GM12878 (cell line): ENCODE measurements at regions not wholly inside any gene's neighbourhood (a gene's known extent, or its start where the extent isn't known, plus 50 kb on each side); places are given as distances from the start of the nearest gene placed in this dataset.

Experiments used
- ATAC-seq: fragments of 200-7000 bp; cut with Tn5 transposase; 3 replicates; pipeline ENCODE4 v1.9.1; 2020; ENCODE audit warnings: mild to moderate bottlenecking, moderate library complexity
- BruUV-seq: library from RNA; stranded (reverse); fragments of 400-500 nt; replicated peaks from 2 replicates; lab custom pipeline; 2021; lab: Mats Ljungman, UMichigan
- CTCF ChIA-PET: fragments of 300-600 bp; sonication (Branson Sonifier 250); formaldehyde crosslinking; extraction: SDS; loops from one replicate; lab custom pipeline; 2021; ENCODE audit warnings: inconsistent platforms; lab: Yijun Ruan, JAX
- POLR2A ChIA-PET: fragments of 350-600 bp; formaldehyde crosslinking; extraction: SDS; loops from one replicate; lab custom pipeline; 2021; ENCODE audit warnings: inconsistent platforms; lab: Charles Lee
- RAD21 ChIA-PET: fragments of 300-600 bp; sonication (Branson Sonifier 250); formaldehyde crosslinking; loops from one replicate; lab custom pipeline; 2023; ENCODE audit warnings: antibody characterized with exemption; ENCODE audit not compliant: unreplicated experiment; lab: Charles Lee
- SMC1A ChIA-PET: fragments of 300-600 bp; sonication (Branson Sonifier 250); formaldehyde crosslinking; loops from one replicate; lab custom pipeline; 2023; ENCODE audit not compliant: unreplicated experiment, uncharacterized antibody; lab: Charles Lee
- DNase-seq: peaks from one replicate; pipeline ENCODE4 v3.0.0-alpha.2; 2011; ENCODE audit warnings: low read depth, low spot score
- FAIRE-seq: peaks from 3 replicates; lab custom pipeline; 2011; peaks lifted over from hg19 to GRCh38; lab: Jason Lieb, UNC
- H2AFZ ChIP-seq: 2 replicates; pipeline ENCODE4 v1.6.0; 2011; ENCODE audit warnings: low read depth, low read length, control low read depth; ENCODE audit not compliant: control insufficient read depth
- H3K27ac ChIP-seq: 2 replicates; pipeline ENCODE4 v1.5.1; 2011; ENCODE audit warnings: control low read depth; ENCODE audit not compliant: control insufficient read depth, insufficient read depth
- H3K27me3 ChIP-seq, 2 experiments: replicated peaks in 1 of 2; 2 replicates each; pipeline versions ENCODE4 v1.6.0 to v1.6.1; 2011; ENCODE audit warnings: low read length in 1 of 2; ENCODE audit not compliant: control insufficient read depth in 2 of 2, insufficient read depth in 2 of 2
- H3K36me3 ChIP-seq, 2 experiments: 2 replicates each; pipeline ENCODE4 v1.5.1; 2011; ENCODE audit warnings: low read length in 1 of 2; ENCODE audit not compliant: control insufficient read depth in 2 of 2, insufficient read depth in 2 of 2
- H3K4me1 ChIP-seq: 2 replicates; pipeline ENCODE4 v1.6.1; 2011; ENCODE audit warnings: mild to moderate bottlenecking, low read length, moderate library complexity, mixed read lengths; ENCODE audit not compliant: control insufficient read depth, insufficient read depth
- H3K4me2 ChIP-seq: 2 replicates; pipeline ENCODE4 v1.6.0; 2011; ENCODE audit warnings: control low read depth; ENCODE audit not compliant: control insufficient read depth, insufficient read depth
- H3K4me3 ChIP-seq: fragments of 200-600 bp; sonication (generic); 2 replicates; pipeline ENCODE4 v1.5.1; 2016
- H3K79me2 ChIP-seq: 2 replicates; pipeline ENCODE4 v1.6.0; 2011; ENCODE audit warnings: low read length; ENCODE audit not compliant: control insufficient read depth, insufficient read depth
- H3K9ac ChIP-seq: 2 replicates; pipeline ENCODE4 v1.8.0; 2011; ENCODE audit warnings: low read length, control low read depth, mixed read lengths; ENCODE audit not compliant: control insufficient read depth, insufficient read depth
- H3K9me3 ChIP-seq: replicated peaks from 3 replicates; pipeline ENCODE4 v1.5.1; 2011; ENCODE audit warnings: mild to moderate bottlenecking, low read length; ENCODE audit not compliant: control insufficient read depth, insufficient read depth
- H4K20me1 ChIP-seq: 2 replicates; pipeline ENCODE4 v1.6.0; 2011; ENCODE audit not compliant: control insufficient read depth, insufficient read depth
- BACH1 ChIP-seq: fragments of 450-650 bp; IDR thresholded peaks from 2 replicates; pipeline ENCODE4 v1.6.1; 2017; ENCODE audit warnings: mild to moderate bottlenecking, borderline replicate concordance
- CHD2 ChIP-seq: IDR thresholded peaks from 2 replicates; pipeline ENCODE4 v1.6.1; 2011; ENCODE audit warnings: low read depth, low read length, improper control_type of control experiment, borderline replicate concordance
- JUNB ChIP-seq: IDR thresholded peaks from 2 replicates; pipeline ENCODE4 v1.6.1; 2016; ENCODE audit warnings: antibody characterized with exemption, mild to moderate bottlenecking
- KLF5 ChIP-seq: fragments of 450-650 bp; IDR thresholded peaks from 2 replicates; pipeline ENCODE4 v1.6.1; 2014; ENCODE audit warnings: mild to moderate bottlenecking; ENCODE audit not compliant: partially characterized antibody
- MYB ChIP-seq: fragments of 150-350 bp; IDR thresholded peaks from 2 replicates; pipeline ENCODE4 v1.6.1; 2014; ENCODE audit warnings: mild to moderate bottlenecking, low read depth, low read length, borderline replicate concordance
- NFYA ChIP-seq: IDR thresholded peaks from 2 replicates; pipeline ENCODE4 v1.6.1; 2011; ENCODE audit warnings: low read depth, mild to moderate bottlenecking, low read length, improper control_type of control experiment, borderline replicate concordance
- NRF1 ChIP-seq: conservative IDR thresholded peaks from 2 replicates; pipeline ENCODE4 v1.6.1; 2011; ENCODE audit warnings: mild to moderate bottlenecking, low read depth, low read length, improper control_type of control experiment
- PAX5 ChIP-seq: IDR thresholded peaks from 2 replicates; pipeline ENCODE4 v1.6.1; 2011; ENCODE audit warnings: low read depth, low read length, borderline replicate concordance
- RUNX3 ChIP-seq: IDR thresholded peaks from 2 replicates; pipeline ENCODE4 v1.6.1; 2012; ENCODE audit warnings: low read length, inconsistent platforms
- SRF ChIP-seq, 2 experiments: IDR thresholded peaks; 2 replicates each; pipeline ENCODE4 v1.6.1; 2011; ENCODE audit warnings: low read depth in 2 of 2, low read length in 2 of 2, mild to moderate bottlenecking in 1 of 2, moderate library complexity in 1 of 2
- STAT3 ChIP-seq: IDR thresholded peaks from 2 replicates; pipeline ENCODE4 v1.6.1; 2011; ENCODE audit warnings: low read depth, low read length, improper control_type of control experiment
- TCF3 ChIP-seq: IDR thresholded peaks from 2 replicates; pipeline ENCODE4 v1.6.1; 2012; ENCODE audit warnings: low read depth, mild to moderate bottlenecking, low read length, borderline replicate concordance; ENCODE audit not compliant: insufficient read depth
- in situ Hi-C: fragments of 300-500 bp; cut with MboI; formaldehyde crosslinking; loops from 9 replicates; pipeline ENCODE4 v1.14.3; 2018; ENCODE audit warnings: mixed read lengths
- intact Hi-C: fragments of 100-400 bp; cut with micrococcal nuclease; formaldehyde crosslinking; loops from one replicate; pipeline ENCODE4 v1.14.2; 2022; ENCODE audit not compliant: unreplicated experiment
- TF ChIP-seq, protein P1 (sequence below): fragments of 450-650 bp; IDR thresholded peaks from 2 replicates; pipeline ENCODE4 v1.6.1; 2018; ENCODE audit warnings: borderline replicate concordance, mild to moderate bottlenecking; ENCODE audit not compliant: partially characterized antibody
- TF ChIP-seq, protein P2 (sequence below): fragments of 450-650 bp; IDR thresholded peaks from 2 replicates; pipeline ENCODE4 v1.6.1; 2016; ENCODE audit warnings: mild to moderate bottlenecking
- TF ChIP-seq, protein P3 (sequence below): fragments of 450-650 bp; IDR thresholded peaks from 2 replicates; pipeline ENCODE4 v1.6.1; 2017; ENCODE audit warnings: borderline replicate concordance

- Histone ChIP-seq H4K20me1 (no peaks in the 10 kb centered on the region), H3K36me3 (no peaks in the 10 kb centered on the region), H3K9ac (no peak overlapping the region), H2AFZ (no peak overlapping the region), H3K9me3 (no peaks in the 10 kb centered on the region), H3K4me3 (no peak overlapping the region), H3K27ac (no peak overlapping the region), H3K4me2 (no peak overlapping the region), H3K4me1 (no peaks in the 10 kb centered on the region), H3K79me2 (no peaks in the 10 kb centered on the region), H3K27me3 (no peaks in the 10 kb centered on the region)
- in situ Hi-C loops: no loop called here
- ChIA-PET POLR2A (no interaction called here), SMC1A (interaction anchor here (1.1 kb wide), 1 partner anchor 8 kb away, joined by 3 read pairs; no protein-coding TSS in a partner anchor), CTCF (no interaction called here), RAD21 (no interaction called here)
- BruUV-seq: no TSS peak
- DNase-seq (no peak), ATAC-seq (no peak), FAIRE-seq (no peak)
- intact Hi-C loops: no loop called here
- TF ChIP-seq MYB (no peak), BACH1 (no peak), RUNX3 (no peak), TCF3 (no peak), JUNB (no peak), STAT3 (no peak), NFYA (no peak), SRF (IDR thresholded peaks at IDR 0.05; ENCODE audit: low read depth in 2 of 2, low read length in 2 of 2) (no peak), CHD2 (no peak), PAX5 (no peak), KLF5 (no peak), NRF1 (no peak)
- TF ChIP-seq, protein P1, sequence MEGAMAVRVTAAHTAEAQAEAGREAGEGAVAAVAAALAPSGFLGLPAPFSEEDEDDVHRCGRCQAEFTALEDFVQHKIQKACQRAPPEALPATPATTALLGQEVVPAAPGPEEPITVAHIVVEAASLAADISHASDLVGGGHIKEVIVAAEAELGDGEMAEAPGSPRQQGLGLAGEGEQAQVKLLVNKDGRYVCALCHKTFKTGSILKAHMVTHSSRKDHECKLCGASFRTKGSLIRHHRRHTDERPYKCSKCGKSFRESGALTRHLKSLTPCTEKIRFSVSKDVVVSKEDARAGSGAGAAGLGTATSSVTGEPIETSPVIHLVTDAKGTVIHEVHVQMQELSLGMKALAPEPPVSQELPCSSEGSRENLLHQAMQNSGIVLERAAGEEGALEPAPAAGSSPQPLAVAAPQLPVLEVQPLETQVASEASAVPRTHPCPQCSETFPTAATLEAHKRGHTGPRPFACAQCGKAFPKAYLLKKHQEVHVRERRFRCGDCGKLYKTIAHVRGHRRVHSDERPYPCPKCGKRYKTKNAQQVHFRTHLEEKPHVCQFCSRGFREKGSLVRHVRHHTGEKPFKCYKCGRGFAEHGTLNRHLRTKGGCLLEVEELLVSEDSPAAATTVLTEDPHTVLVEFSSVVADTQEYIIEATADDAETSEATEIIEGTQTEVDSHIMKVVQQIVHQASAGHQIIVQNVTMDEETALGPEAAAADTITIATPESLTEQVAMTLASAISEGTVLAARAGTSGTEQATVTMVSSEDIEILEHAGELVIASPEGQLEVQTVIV: no peak
- TF ChIP-seq, protein P2, sequence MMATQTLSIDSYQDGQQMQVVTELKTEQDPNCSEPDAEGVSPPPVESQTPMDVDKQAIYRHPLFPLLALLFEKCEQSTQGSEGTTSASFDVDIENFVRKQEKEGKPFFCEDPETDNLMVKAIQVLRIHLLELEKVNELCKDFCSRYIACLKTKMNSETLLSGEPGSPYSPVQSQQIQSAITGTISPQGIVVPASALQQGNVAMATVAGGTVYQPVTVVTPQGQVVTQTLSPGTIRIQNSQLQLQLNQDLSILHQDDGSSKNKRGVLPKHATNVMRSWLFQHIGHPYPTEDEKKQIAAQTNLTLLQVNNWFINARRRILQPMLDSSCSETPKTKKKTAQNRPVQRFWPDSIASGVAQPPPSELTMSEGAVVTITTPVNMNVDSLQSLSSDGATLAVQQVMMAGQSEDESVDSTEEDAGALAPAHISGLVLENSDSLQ: no peak
- TF ChIP-seq, protein P3, sequence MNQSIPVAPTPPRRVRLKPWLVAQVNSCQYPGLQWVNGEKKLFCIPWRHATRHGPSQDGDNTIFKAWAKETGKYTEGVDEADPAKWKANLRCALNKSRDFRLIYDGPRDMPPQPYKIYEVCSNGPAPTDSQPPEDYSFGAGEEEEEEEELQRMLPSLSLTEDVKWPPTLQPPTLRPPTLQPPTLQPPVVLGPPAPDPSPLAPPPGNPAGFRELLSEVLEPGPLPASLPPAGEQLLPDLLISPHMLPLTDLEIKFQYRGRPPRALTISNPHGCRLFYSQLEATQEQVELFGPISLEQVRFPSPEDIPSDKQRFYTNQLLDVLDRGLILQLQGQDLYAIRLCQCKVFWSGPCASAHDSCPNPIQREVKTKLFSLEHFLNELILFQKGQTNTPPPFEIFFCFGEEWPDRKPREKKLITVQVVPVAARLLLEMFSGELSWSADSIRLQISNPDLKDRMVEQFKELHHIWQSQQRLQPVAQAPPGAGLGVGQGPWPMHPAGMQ: no peak
Observed at GRCh38 chr3:96354742-96355141, 459.7 kb upstream of the EPHA6 start.
